Smooth muscle cell (in vitro differentiated cells): ENCODE measurements at regions not wholly inside any gene's neighbourhood (a gene's known extent, or its start where the extent isn't known, plus 50 kb on each side); places are given as distances from the start of the nearest gene placed in this dataset.

Experiments used
- DNase-seq: peaks from one replicate; lab custom pipeline; 2025; ENCODE audit not compliant: unreplicated experiment; lab: John Stamatoyannopoulos, UW
- H2AFZ ChIP-seq: fragments of 200-600 bp; sonication (generic); 2 replicates; pipeline ENCODE4 v1.6.0; 2016; ENCODE audit warnings: antibody characterized with exemption, low read depth, mild to moderate bottlenecking
- H3F3A ChIP-seq: fragments of 200-600 bp; sonication (generic); 2 replicates; pipeline ENCODE4 v1.6.0; 2017; ENCODE audit warnings: antibody characterized with exemption, low read depth
- H3K27ac ChIP-seq: fragments of 200-600 bp; sonication (generic); 2 replicates; pipeline ENCODE4 v1.5.1; 2016; ENCODE audit warnings: low read depth, mild to moderate bottlenecking
- H3K27me3 ChIP-seq: fragments of 200-600 bp; sonication (generic); 2 replicates; pipeline ENCODE4 v1.6.1; 2016; ENCODE audit warnings: low read depth, mild to moderate bottlenecking
- H3K36me3 ChIP-seq: fragments of 200-600 bp; sonication (generic); 2 replicates; pipeline ENCODE4 v1.5.1; 2016; ENCODE audit warnings: low read depth
- H3K4me1 ChIP-seq: fragments of 200-600 bp; sonication (generic); 2 replicates; pipeline ENCODE4 v1.5.1; 2016; ENCODE audit warnings: low read depth
- H3K4me2 ChIP-seq: fragments of 200-600 bp; sonication (generic); 2 replicates; pipeline ENCODE4 v1.6.0; 2016; ENCODE audit warnings: mild to moderate bottlenecking
- H3K4me3 ChIP-seq: fragments of 200-600 bp; sonication (generic); 2 replicates; pipeline ENCODE4 v1.5.1; 2016; ENCODE audit warnings: mild to moderate bottlenecking
- H3K79me2 ChIP-seq: fragments of 200-600 bp; sonication (generic); 2 replicates; pipeline ENCODE4 v1.6.0; 2016; ENCODE audit warnings: low read depth, mild to moderate bottlenecking
- H3K9ac ChIP-seq: fragments of 200-600 bp; sonication (generic); 2 replicates; pipeline ENCODE4 v1.6.0; 2016; ENCODE audit warnings: low read depth
- H3K9me3 ChIP-seq: fragments of 200-600 bp; sonication (generic); replicated peaks from 2 replicates; pipeline ENCODE4 v1.5.1; 2016; ENCODE audit warnings: low read depth
- H4K20me1 ChIP-seq: fragments of 200-600 bp; sonication (generic); 2 replicates; pipeline ENCODE4 v1.6.0; 2016; ENCODE audit warnings: low read depth
- WGBS: methylation state at CpG from one replicate; pipeline ENCODE4 v1.1.7; 2016; ENCODE audit warnings: low lambda C conversion rate; 5-methylcytosine and 5-hydroxymethylcytosine counted together
- TF ChIP-seq, protein P1 (sequence below): fragments of 200-600 bp; sonication (generic); IDR thresholded peaks from 2 replicates; pipeline ENCODE4 v1.5.1; 2017; ENCODE audit warnings: borderline replicate concordance, mild to moderate bottlenecking, antibody characterized with exemption; ENCODE audit not compliant: insufficient read depth, poor library complexity, severe bottlenecking

- Histone ChIP-seq H3K4me2 (no peak overlapping the region), H3K9me3 (no peaks in the 10 kb centered on the region), H3K4me3 (no peak overlapping the region), H3K4me1 (no peaks in the 10 kb centered on the region), H2AFZ (peak overlapping the region; percentile 53), H3F3A (no peaks in the 10 kb centered on the region), H3K27me3 (no peaks in the 10 kb centered on the region), H4K20me1 (no peaks in the 10 kb centered on the region), H3K27ac (no peak overlapping the region), H3K36me3 (no peaks in the 10 kb centered on the region), H3K9ac (no peak overlapping the region), H3K79me2 (no peaks in the 10 kb centered on the region)
- no peak for DNase-seq
- TF ChIP-seq, protein P1, sequence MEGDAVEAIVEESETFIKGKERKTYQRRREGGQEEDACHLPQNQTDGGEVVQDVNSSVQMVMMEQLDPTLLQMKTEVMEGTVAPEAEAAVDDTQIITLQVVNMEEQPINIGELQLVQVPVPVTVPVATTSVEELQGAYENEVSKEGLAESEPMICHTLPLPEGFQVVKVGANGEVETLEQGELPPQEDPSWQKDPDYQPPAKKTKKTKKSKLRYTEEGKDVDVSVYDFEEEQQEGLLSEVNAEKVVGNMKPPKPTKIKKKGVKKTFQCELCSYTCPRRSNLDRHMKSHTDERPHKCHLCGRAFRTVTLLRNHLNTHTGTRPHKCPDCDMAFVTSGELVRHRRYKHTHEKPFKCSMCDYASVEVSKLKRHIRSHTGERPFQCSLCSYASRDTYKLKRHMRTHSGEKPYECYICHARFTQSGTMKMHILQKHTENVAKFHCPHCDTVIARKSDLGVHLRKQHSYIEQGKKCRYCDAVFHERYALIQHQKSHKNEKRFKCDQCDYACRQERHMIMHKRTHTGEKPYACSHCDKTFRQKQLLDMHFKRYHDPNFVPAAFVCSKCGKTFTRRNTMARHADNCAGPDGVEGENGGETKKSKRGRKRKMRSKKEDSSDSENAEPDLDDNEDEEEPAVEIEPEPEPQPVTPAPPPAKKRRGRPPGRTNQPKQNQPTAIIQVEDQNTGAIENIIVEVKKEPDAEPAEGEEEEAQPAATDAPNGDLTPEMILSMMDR: no peak
- WGBS: 77% methylated on average over 2 of the region's 2 CpGs
These were observed 447.8 kb upstream of the CCDC179 start for GRCh38 chr11:23308041-23308440.

GRCh38 chr11:23310276-23310675, 450.0 kb upstream of the CCDC179 start:
- TF ChIP-seq, protein P1: no peak
- Histone ChIP-seq H3K4me1 (no peaks in the 10 kb centered on the region), H3K9ac (no peak overlapping the region), H3K4me2 (no peak overlapping the region), H2AFZ (no peak overlapping the region), H3K36me3 (no peaks in the 10 kb centered on the region), H4K20me1 (no peaks in the 10 kb centered on the region), H3K27ac (peak overlapping the region; percentile 7), H3K27me3 (no peaks in the 10 kb centered on the region), H3K4me3 (no peak overlapping the region), H3K79me2 (no peaks in the 10 kb centered on the region), H3F3A (no peaks in the 10 kb centered on the region), H3K9me3 (no peaks in the 10 kb centered on the region)
- WGBS: 71% methylated on average over 1 of the region's 1 CpG
- no peak for DNase-seq

GRCh38 chr11:23311986-23312940, 452.0 kb upstream of the CCDC179 start:
- Histone ChIP-seq H3K4me1 (no peaks in the 10 kb centered on the region), H4K20me1 (no peaks in the 10 kb centered on the region), H3K36me3 (no peaks in the 10 kb centered on the region), H3K27ac (peak overlapping the region; percentile 92), H3K27me3 (no peaks in the 10 kb centered on the region), H3K9ac (peak overlapping the region; percentile 63), H2AFZ (peak overlapping the region; percentile 17), H3F3A (no peaks in the 10 kb centered on the region), H3K4me2 (peak overlapping the region; percentile 55), H3K79me2 (no peaks in the 10 kb centered on the region), H3K9me3 (no peaks in the 10 kb centered on the region), H3K4me3 (no peak overlapping the region)
- WGBS: 36% methylated on average over 5 of the region's 5 CpGs
- DNase-seq: no peak
- TF ChIP-seq, protein P1: no peak
